ENCODE measurements at regions not wholly inside any gene's neighbourhood (a gene's known extent, or its start where the extent isn't known, plus 50 kb on each side); places are given as distances from the start of the nearest gene placed in this dataset.

- Mint-ChIP-seq H3K4me1 (no peaks in the 10 kb centered on the region), H3K27me3 (ENCODE audit: insufficient read depth, low read depth, poor library complexity) (peaks cover 4% of the 10 kb centered on the region), H3K4me3 (no peak overlapping the region), H3K27ac (no peak overlapping the region), H3K9me3 (no peaks in the 10 kb centered on the region), H3K36me3 (ENCODE audit: low read depth) (no peaks in the 10 kb centered on the region)
- no peak overlapping the region for H2AFZ ChIP-seq
- H4K20me1 ChIP-seq (replicated peaks; ENCODE audit: insufficient read depth) = no peaks in the 10 kb centered on the region
- no peak overlapping the region for H3K4me2 ChIP-seq
- H3K27me3 ChIP-seq (ENCODE audit: insufficient read depth) = no peaks in the 10 kb centered on the region
- no peaks in the 10 kb centered on the region for H3K79me2 ChIP-seq (replicated peaks; ENCODE audit: insufficient read depth)
- ATAC-seq = peak; percentile 54
- no peaks in the 10 kb centered on the region for H3K4me1 ChIP-seq (ENCODE audit: insufficient read depth)
- peak; percentile 18 for DNase-seq (ENCODE audit: low spot score)
- TF ChIP-seq REST (IDR thresholded peaks at IDR 0.05; ENCODE audit: unreplicated experiment) = no peak
- TF ChIP-seq ZNF331 (CRISPR knock-in tag; IDR thresholded peaks at IDR 0.05; ENCODE audit: low read depth) = no peak
- no peak for TF ChIP-seq ETS1 (IDR thresholded peaks at IDR 0.05)
- TF ChIP-seq EZH2 (IDR thresholded peaks at IDR 0.05; ENCODE audit: low read depth, unreplicated experiment) = no peak
- no peak for TF ChIP-seq POLR2AphosphoS5 (IDR thresholded peaks at IDR 0.05; ENCODE audit: low read depth)
- no peak for TF ChIP-seq NANOG (IDR thresholded peaks at IDR 0.05; ENCODE audit: borderline replicate concordance)
- no peak for TF ChIP-seq CREB1 (CRISPR knock-in tag; IDR thresholded peaks at IDR 0.05; ENCODE audit: low read depth)
- TF ChIP-seq CTCF (conservative IDR thresholded peaks at IDR 0.05; ENCODE audit: low read depth in 2 of 2) = no peak
- TF ChIP-seq EZH2phosphoT487 (IDR thresholded peaks at IDR 0.05; ENCODE audit: unreplicated experiment) = no peak
- TF ChIP-seq JUNB (IDR thresholded peaks at IDR 0.05; ENCODE audit: unreplicated experiment) = no peak
- TF ChIP-seq ZNF462 (CRISPR knock-in tag; IDR thresholded peaks at IDR 0.05) = no peak
- TF ChIP-seq STAT1 (IDR thresholded peaks at IDR 0.05; ENCODE audit: unreplicated experiment) = no peak
- TF ChIP-seq ZNF114 (CRISPR knock-in tag; IDR thresholded peaks at IDR 0.05) = no peak
- no peak overlapping the region for H3K4me3 ChIP-seq
- no peak overlapping the region for H3K27ac ChIP-seq (ENCODE audit: low read depth)
- H3K36me3 ChIP-seq (ENCODE audit: insufficient read depth) = no peaks in the 10 kb centered on the region
- no peaks in the 10 kb centered on the region for H3K9me2 ChIP-seq (ENCODE audit: insufficient read depth)
- no peaks in the 10 kb centered on the region for H3F3A ChIP-seq (replicated peaks; ENCODE audit: low read depth)
Observed at GRCh38 chr17:59492091-59492451, 73.3 kb upstream of the DHX40 start.
